GM12878 (cell line): ENCODE measurements at regions not wholly inside any gene's neighbourhood (a gene's known extent, or its start where the extent isn't known, plus 50 kb on each side); places are given as distances from the start of the nearest gene placed in this dataset.

Experiments
- ATAC-seq: fragments of 200-7000 bp; cut with Tn5 transposase; 3 replicates; pipeline ENCODE4 v1.9.1; 2020; ENCODE audit warnings: mild to moderate bottlenecking, moderate library complexity
- BruUV-seq: library from RNA; stranded (reverse); fragments of 400-500 nt; replicated peaks from 2 replicates; lab custom pipeline; 2021; lab: Mats Ljungman, UMichigan
- CTCF ChIA-PET: fragments of 300-600 bp; sonication (Branson Sonifier 250); formaldehyde crosslinking; extraction: SDS; loops from one replicate; lab custom pipeline; 2021; ENCODE audit warnings: inconsistent platforms; lab: Yijun Ruan, JAX
- POLR2A ChIA-PET: fragments of 350-600 bp; formaldehyde crosslinking; extraction: SDS; loops from one replicate; lab custom pipeline; 2021; ENCODE audit warnings: inconsistent platforms; lab: Charles Lee
- RAD21 ChIA-PET: fragments of 300-600 bp; sonication (Branson Sonifier 250); formaldehyde crosslinking; loops from one replicate; lab custom pipeline; 2023; ENCODE audit warnings: antibody characterized with exemption; ENCODE audit not compliant: unreplicated experiment; lab: Charles Lee
- SMC1A ChIA-PET: fragments of 300-600 bp; sonication (Branson Sonifier 250); formaldehyde crosslinking; loops from one replicate; lab custom pipeline; 2023; ENCODE audit not compliant: unreplicated experiment, uncharacterized antibody; lab: Charles Lee
- DNase-seq: peaks from one replicate; pipeline ENCODE4 v3.0.0-alpha.2; 2011; ENCODE audit warnings: low read depth, low spot score
- FAIRE-seq: peaks from 3 replicates; lab custom pipeline; 2011; peaks lifted over from hg19 to GRCh38; lab: Jason Lieb, UNC
- H2AFZ ChIP-seq: 2 replicates; pipeline ENCODE4 v1.6.0; 2011; ENCODE audit warnings: low read depth, low read length, control low read depth; ENCODE audit not compliant: control insufficient read depth
- H3K27ac ChIP-seq: 2 replicates; pipeline ENCODE4 v1.5.1; 2011; ENCODE audit warnings: control low read depth; ENCODE audit not compliant: control insufficient read depth, insufficient read depth
- H3K27me3 ChIP-seq, 2 experiments: replicated peaks in 1 of 2; 2 replicates each; pipeline versions ENCODE4 v1.6.0 to v1.6.1; 2011; ENCODE audit warnings: low read length in 1 of 2; ENCODE audit not compliant: control insufficient read depth in 2 of 2, insufficient read depth in 2 of 2
- H3K36me3 ChIP-seq, 2 experiments: 2 replicates each; pipeline ENCODE4 v1.5.1; 2011; ENCODE audit warnings: low read length in 1 of 2; ENCODE audit not compliant: control insufficient read depth in 2 of 2, insufficient read depth in 2 of 2
- H3K4me1 ChIP-seq: 2 replicates; pipeline ENCODE4 v1.6.1; 2011; ENCODE audit warnings: mild to moderate bottlenecking, low read length, moderate library complexity, mixed read lengths; ENCODE audit not compliant: control insufficient read depth, insufficient read depth
- H3K4me2 ChIP-seq: 2 replicates; pipeline ENCODE4 v1.6.0; 2011; ENCODE audit warnings: control low read depth; ENCODE audit not compliant: control insufficient read depth, insufficient read depth
- H3K4me3 ChIP-seq: fragments of 200-600 bp; sonication (generic); 2 replicates; pipeline ENCODE4 v1.5.1; 2016
- H3K79me2 ChIP-seq: 2 replicates; pipeline ENCODE4 v1.6.0; 2011; ENCODE audit warnings: low read length; ENCODE audit not compliant: control insufficient read depth, insufficient read depth
- H3K9ac ChIP-seq: 2 replicates; pipeline ENCODE4 v1.8.0; 2011; ENCODE audit warnings: low read length, control low read depth, mixed read lengths; ENCODE audit not compliant: control insufficient read depth, insufficient read depth
- H3K9me3 ChIP-seq: replicated peaks from 3 replicates; pipeline ENCODE4 v1.5.1; 2011; ENCODE audit warnings: mild to moderate bottlenecking, low read length; ENCODE audit not compliant: control insufficient read depth, insufficient read depth
- H4K20me1 ChIP-seq: 2 replicates; pipeline ENCODE4 v1.6.0; 2011; ENCODE audit not compliant: control insufficient read depth, insufficient read depth
- BMI1 ChIP-seq: fragments of 450-650 bp; IDR thresholded peaks from 2 replicates; pipeline ENCODE4 v1.6.1; 2016; ENCODE audit warnings: mild to moderate bottlenecking, moderate library complexity, borderline replicate concordance
- CHD4 ChIP-seq: fragments of 200-600 bp; sonication (generic); IDR thresholded peaks from 2 replicates; pipeline ENCODE4 v1.6.1; 2016; ENCODE audit warnings: mild to moderate bottlenecking
- CREM ChIP-seq: IDR thresholded peaks from 2 replicates; pipeline ENCODE4 v1.6.1; 2014; ENCODE audit warnings: antibody characterized with exemption, low read depth
- ESRRA ChIP-seq: IDR thresholded peaks from 2 replicates; pipeline ENCODE4 v1.6.1; 2012; ENCODE audit warnings: mild to moderate bottlenecking, low read length, improper control_type of control experiment
- IKZF1 ChIP-seq: fragments of 450-650 bp; conservative IDR thresholded peaks from 2 replicates; pipeline ENCODE4 v1.6.1; 2017; ENCODE audit warnings: antibody characterized with exemption, mild to moderate bottlenecking
- IRF5 ChIP-seq: fragments of 450-650 bp; IDR thresholded peaks from 2 replicates; pipeline ENCODE4 v1.6.1; 2017; ENCODE audit warnings: borderline replicate concordance
- PAX8 ChIP-seq: fragments of 450-650 bp; IDR thresholded peaks from 2 replicates; pipeline ENCODE4 v1.6.1; 2017; ENCODE audit warnings: mild to moderate bottlenecking, moderate library complexity
- RELB ChIP-seq: fragments of 450-650 bp; IDR thresholded peaks from 2 replicates; pipeline ENCODE4 v1.6.1; 2017; ENCODE audit warnings: low read depth, mild to moderate bottlenecking, moderate library complexity
- SMAD1 ChIP-seq: fragments of 450-650 bp; IDR thresholded peaks from 2 replicates; pipeline ENCODE4 v1.6.1; 2018; ENCODE audit warnings: mild to moderate bottlenecking, low read depth; ENCODE audit not compliant: partially characterized antibody
- ZNF217 ChIP-seq: fragments of 450-650 bp; IDR thresholded peaks from 2 replicates; pipeline ENCODE4 v1.6.1; 2017; ENCODE audit warnings: antibody characterized with exemption, mild to moderate bottlenecking
- ZNF622 ChIP-seq: fragments of 450-650 bp; IDR thresholded peaks from 2 replicates; pipeline ENCODE4 v1.6.1; 2017; ENCODE audit warnings: mild to moderate bottlenecking, inconsistent platforms
- WGBS: methylation state at CpG from one replicate; pipeline ENCODE4 v1.1.6; 2016; ENCODE audit warnings: low lambda C conversion rate; ENCODE audit not compliant: insufficient replicate concordance, insufficient coverage; ENCODE audit errors: missing lambda C conversion rate; 5-methylcytosine and 5-hydroxymethylcytosine counted together
- in situ Hi-C: fragments of 300-500 bp; cut with MboI; formaldehyde crosslinking; loops from 9 replicates; pipeline ENCODE4 v1.14.3; 2018; ENCODE audit warnings: mixed read lengths
- intact Hi-C: fragments of 100-400 bp; cut with micrococcal nuclease; formaldehyde crosslinking; loops from one replicate; pipeline ENCODE4 v1.14.2; 2022; ENCODE audit not compliant: unreplicated experiment

DNA sequence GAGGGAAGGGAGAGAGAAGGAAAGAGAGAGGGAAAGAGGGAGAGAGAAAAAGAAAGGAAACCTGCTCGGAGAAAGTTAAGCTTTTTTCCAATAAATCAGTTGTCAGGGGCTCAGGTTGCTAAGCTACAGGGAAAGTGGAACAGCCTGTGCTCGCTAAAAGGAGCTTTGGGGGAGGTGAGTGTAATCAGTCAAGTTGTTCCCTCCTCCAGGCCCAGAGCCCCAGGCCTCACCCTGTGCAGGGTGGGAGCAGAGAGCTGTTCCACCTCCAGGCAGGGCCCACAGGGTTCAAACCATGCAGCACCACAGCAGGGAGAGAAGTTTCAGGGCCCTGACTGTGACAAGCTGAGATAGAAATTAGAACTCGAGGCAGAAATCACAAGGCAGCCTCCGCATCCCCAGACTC, 56.4 kb upstream of the PPP1CB start:
- intact Hi-C loops (no loop called here), in situ Hi-C loops (no loop called here)
- ChIA-PET RAD21 (interaction anchor here (0.7 kb wide), 1 partner anchor 15 kb away, joined by 3 read pairs; no protein-coding TSS in a partner anchor), POLR2A (no interaction called here), SMC1A (interaction anchor here (0.9 kb wide), 1 partner anchor 102 kb away, joined by 3 read pairs; no protein-coding TSS in a partner anchor), CTCF (interaction anchor here (0.6 to 1.2 kb wide), 2 partner anchors 10 to 1434 kb away, joined by 4 to 5 read pairs; no protein-coding TSS in a partner anchor)
- FAIRE-seq (no peak), DNase-seq (no peak), ATAC-seq (no peak)
- no peaks in the 10 kb centered on the region for H3K4me1 ChIP-seq
- no peaks in the 10 kb centered on the region for H3K27me3 ChIP-seq
- TF ChIP-seq IRF5 = no peak
- TF ChIP-seq ESRRA = no peak
- no peak for TF ChIP-seq ZNF217
- no peak for TF ChIP-seq CREM
- TF ChIP-seq RELB = no peak
- TF ChIP-seq ZNF622 = no peak
- TF ChIP-seq CHD4 = no peak
- no peak for TF ChIP-seq SMAD1
- no peak for TF ChIP-seq BMI1
- TF ChIP-seq IKZF1 = no peak
- TF ChIP-seq PAX8 = no peak
- no peaks in the 10 kb centered on the region for H3K36me3 ChIP-seq
- H3K4me3 ChIP-seq = no peak overlapping the region
- BruUV-seq = no TSS peak
- 37% methylated on average over 4 of the region's 4 CpGs for WGBS
- H3K27ac ChIP-seq = no peak overlapping the region
- H3K79me2 ChIP-seq = no peaks in the 10 kb centered on the region
- no peak overlapping the region for H3K9ac ChIP-seq
- no peaks in the 10 kb centered on the region for H4K20me1 ChIP-seq
- no peak overlapping the region for H3K4me2 ChIP-seq
- H2AFZ ChIP-seq = no peak overlapping the region
- H3K9me3 ChIP-seq = no peaks in the 10 kb centered on the region
